ENCODE measurements at regions not wholly inside any gene's neighbourhood (a gene's known extent, or its start where the extent isn't known, plus 50 kb on each side); places are given as distances from the start of the nearest gene placed in this dataset.
"Not testable (repeated sequence)": the region's sequence is repeated elsewhere in the genome, so short reads cannot be mapped to it uniquely, and the experiment has no call there.

DNA sequence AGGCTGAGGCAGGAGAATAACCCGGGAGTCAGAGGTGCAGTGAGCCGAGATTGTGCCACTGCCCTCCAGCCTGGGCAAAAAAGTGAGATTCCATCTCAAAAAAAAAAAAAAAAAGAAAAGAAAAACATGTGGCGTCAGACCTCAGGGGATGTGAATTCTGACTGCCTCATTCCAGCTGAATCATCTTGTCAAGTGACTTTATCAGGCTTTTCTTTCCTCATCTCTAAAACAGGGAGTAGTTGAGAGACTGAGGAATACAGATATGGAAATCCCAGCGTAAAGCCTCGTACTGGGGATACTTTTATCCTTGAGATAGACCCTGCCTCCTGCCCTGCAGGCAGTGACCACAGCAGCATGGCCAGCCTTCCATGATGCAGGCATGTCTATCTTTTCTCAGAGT, 76.4 kb downstream of the PPIAL4A start:
- not testable (repeated sequence) for H3K4me3 Mint-ChIP-seq; DNase-seq; H3K9me3 Mint-ChIP-seq; H3K36me3 Mint-ChIP-seq (ENCODE audit: insufficient read depth in 2 of 2); H3K4me1 Mint-ChIP-seq (ENCODE audit: low read depth); ATAC-seq (replicated peaks in 1 of 2); H3K27me3 Mint-ChIP-seq (ENCODE audit: low read depth); H3K27ac Mint-ChIP-seq

DNA sequence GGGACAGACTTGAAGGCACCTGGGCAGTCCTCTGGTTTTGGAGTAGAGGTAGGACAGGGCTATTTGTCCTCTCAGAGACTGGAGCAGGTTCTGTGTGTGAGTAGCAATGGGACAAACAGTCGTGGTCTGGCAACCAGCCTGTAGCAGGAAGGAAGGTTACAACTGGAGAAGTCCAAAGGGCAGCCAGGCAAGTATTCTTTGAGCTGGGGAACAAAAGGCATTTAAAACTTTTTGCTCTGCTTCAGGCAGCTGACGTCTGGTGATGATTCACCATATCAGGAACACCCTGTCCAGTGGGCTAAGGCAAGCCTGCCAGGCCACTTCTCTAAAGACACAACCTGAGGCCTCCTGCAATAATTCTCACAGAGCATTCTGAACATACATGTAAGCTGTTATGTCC, 83.3 kb downstream of the PPIAL4A start:
- H3K9me3 Mint-ChIP-seq; ATAC-seq (replicated peaks in 1 of 2); DNase-seq; H3K27me3 Mint-ChIP-seq (ENCODE audit: low read depth); H3K4me3 Mint-ChIP-seq; H3K36me3 Mint-ChIP-seq (ENCODE audit: insufficient read depth in 2 of 2); H3K27ac Mint-ChIP-seq; H3K4me1 Mint-ChIP-seq (ENCODE audit: low read depth): not testable (repeated sequence)

- not testable (repeated sequence) for H3K4me1 Mint-ChIP-seq (ENCODE audit: low read depth); H3K4me3 Mint-ChIP-seq; DNase-seq; ATAC-seq (replicated peaks in 1 of 2); H3K27me3 Mint-ChIP-seq (ENCODE audit: low read depth); H3K27ac Mint-ChIP-seq; H3K9me3 Mint-ChIP-seq; H3K36me3 Mint-ChIP-seq (ENCODE audit: insufficient read depth in 2 of 2)
Observed at GRCh38 chr1:120973836-120974235, 84.3 kb downstream of the PPIAL4A start.

GRCh38 chr1:120977279-120977678, 87.7 kb downstream of the PPIAL4A start:
- H3K4me3 Mint-ChIP-seq; H3K27me3 Mint-ChIP-seq (ENCODE audit: low read depth): not testable (repeated sequence)

GRCh38 chr1:120981489-120982094, 92.0 kb downstream of the PPIAL4A start:
- H3K27ac Mint-ChIP-seq; H3K36me3 Mint-ChIP-seq (ENCODE audit: insufficient read depth in 2 of 2); H3K4me1 Mint-ChIP-seq (ENCODE audit: low read depth); DNase-seq; H3K27me3 Mint-ChIP-seq (ENCODE audit: low read depth); H3K9me3 Mint-ChIP-seq; H3K4me3 Mint-ChIP-seq; ATAC-seq (replicated peaks in 1 of 2): not testable (repeated sequence)

More at GRCh38 chr1:120977279-120977678, 87.7 kb downstream of the PPIAL4A start:
- not testable (repeated sequence) for ATAC-seq (replicated peaks in 1 of 2); H3K9me3 Mint-ChIP-seq; H3K4me1 Mint-ChIP-seq (ENCODE audit: low read depth); H3K36me3 Mint-ChIP-seq (ENCODE audit: insufficient read depth in 2 of 2); H3K27ac Mint-ChIP-seq; DNase-seq

- H3K9me3 Mint-ChIP-seq = not testable (repeated sequence)
Observed at GRCh38 chr1:120994614-120995013, 105.0 kb downstream of the PPIAL4A start.

GRCh38 chr1:120995025-120995424, 105.5 kb downstream of the PPIAL4A start:
- not testable (repeated sequence) for H3K36me3 Mint-ChIP-seq (ENCODE audit: insufficient read depth in 2 of 2); H3K27ac Mint-ChIP-seq; H3K4me1 Mint-ChIP-seq (ENCODE audit: low read depth); H3K4me3 Mint-ChIP-seq; H3K9me3 Mint-ChIP-seq; DNase-seq; H3K27me3 Mint-ChIP-seq (ENCODE audit: low read depth)
- peak; percentile 98 for ATAC-seq (replicated peaks in 1 of 2)

More at GRCh38 chr1:120994614-120995013, 105.0 kb downstream of the PPIAL4A start:
- H3K27ac Mint-ChIP-seq; H3K27me3 Mint-ChIP-seq (ENCODE audit: low read depth); H3K4me3 Mint-ChIP-seq; H3K36me3 Mint-ChIP-seq (ENCODE audit: insufficient read depth in 2 of 2); DNase-seq; H3K4me1 Mint-ChIP-seq (ENCODE audit: low read depth): not testable (repeated sequence)
- peak; percentile 29 to 35 for ATAC-seq (replicated peaks in 1 of 2)

GRCh38 chr1:121001090-121001726, 111.6 kb downstream of the PPIAL4A start:
- not testable (repeated sequence) for DNase-seq; H3K9me3 Mint-ChIP-seq; H3K4me1 Mint-ChIP-seq (ENCODE audit: low read depth); H3K27me3 Mint-ChIP-seq (ENCODE audit: low read depth); H3K4me3 Mint-ChIP-seq; H3K27ac Mint-ChIP-seq; H3K36me3 Mint-ChIP-seq (ENCODE audit: insufficient read depth in 2 of 2)
- peak; percentile 92 to 95 for ATAC-seq (replicated peaks in 1 of 2)

- not testable (repeated sequence) for H3K4me3 Mint-ChIP-seq; H3K9me3 Mint-ChIP-seq; ATAC-seq (replicated peaks in 1 of 2); DNase-seq; H3K4me1 Mint-ChIP-seq (ENCODE audit: low read depth); H3K36me3 Mint-ChIP-seq (ENCODE audit: insufficient read depth in 2 of 2); H3K27ac Mint-ChIP-seq; H3K27me3 Mint-ChIP-seq (ENCODE audit: low read depth)
Observed at GRCh38 chr1:121003230-121003629, 113.7 kb downstream of the PPIAL4A start.

- H3K27me3 Mint-ChIP-seq (ENCODE audit: low read depth); H3K9me3 Mint-ChIP-seq; H3K27ac Mint-ChIP-seq; H3K4me3 Mint-ChIP-seq; DNase-seq; H3K36me3 Mint-ChIP-seq (ENCODE audit: insufficient read depth in 2 of 2); ATAC-seq (replicated peaks in 1 of 2): not testable (repeated sequence)
- H3K4me1 Mint-ChIP-seq (ENCODE audit: low read depth) = peaks cover 20% of the 10 kb centered on the region
Observed at GRCh38 chr1:121006826-121007225, 117.3 kb downstream of the PPIAL4A start.

GRCh38 chr1:121007755-121008154, 118.2 kb downstream of the PPIAL4A start:
- H3K27me3 Mint-ChIP-seq (ENCODE audit: low read depth); H3K27ac Mint-ChIP-seq; H3K36me3 Mint-ChIP-seq (ENCODE audit: insufficient read depth in 2 of 2); DNase-seq; ATAC-seq (replicated peaks in 1 of 2); H3K9me3 Mint-ChIP-seq: not testable (repeated sequence)
- Mint-ChIP-seq H3K4me1 (ENCODE audit: low read depth) (peaks cover 20% of the 10 kb centered on the region), H3K4me3 (peak overlapping the region; percentile 72 to 84)

GRCh38 chr1:121008512-121009215, 119.1 kb downstream of the PPIAL4A start:
- H3K4me1 Mint-ChIP-seq (ENCODE audit: low read depth) = peaks cover 20% of the 10 kb centered on the region
- H3K36me3 Mint-ChIP-seq (ENCODE audit: insufficient read depth in 2 of 2); H3K9me3 Mint-ChIP-seq; H3K27ac Mint-ChIP-seq; H3K27me3 Mint-ChIP-seq (ENCODE audit: low read depth): not testable (repeated sequence)
- peak overlapping the region; percentile 84 for H3K4me3 Mint-ChIP-seq
- ATAC-seq (replicated peaks in 1 of 2) (peak in 1 of 2 donors; percentile 44), DNase-seq (peak in 1 of 2 donors; percentile 33)

DNA sequence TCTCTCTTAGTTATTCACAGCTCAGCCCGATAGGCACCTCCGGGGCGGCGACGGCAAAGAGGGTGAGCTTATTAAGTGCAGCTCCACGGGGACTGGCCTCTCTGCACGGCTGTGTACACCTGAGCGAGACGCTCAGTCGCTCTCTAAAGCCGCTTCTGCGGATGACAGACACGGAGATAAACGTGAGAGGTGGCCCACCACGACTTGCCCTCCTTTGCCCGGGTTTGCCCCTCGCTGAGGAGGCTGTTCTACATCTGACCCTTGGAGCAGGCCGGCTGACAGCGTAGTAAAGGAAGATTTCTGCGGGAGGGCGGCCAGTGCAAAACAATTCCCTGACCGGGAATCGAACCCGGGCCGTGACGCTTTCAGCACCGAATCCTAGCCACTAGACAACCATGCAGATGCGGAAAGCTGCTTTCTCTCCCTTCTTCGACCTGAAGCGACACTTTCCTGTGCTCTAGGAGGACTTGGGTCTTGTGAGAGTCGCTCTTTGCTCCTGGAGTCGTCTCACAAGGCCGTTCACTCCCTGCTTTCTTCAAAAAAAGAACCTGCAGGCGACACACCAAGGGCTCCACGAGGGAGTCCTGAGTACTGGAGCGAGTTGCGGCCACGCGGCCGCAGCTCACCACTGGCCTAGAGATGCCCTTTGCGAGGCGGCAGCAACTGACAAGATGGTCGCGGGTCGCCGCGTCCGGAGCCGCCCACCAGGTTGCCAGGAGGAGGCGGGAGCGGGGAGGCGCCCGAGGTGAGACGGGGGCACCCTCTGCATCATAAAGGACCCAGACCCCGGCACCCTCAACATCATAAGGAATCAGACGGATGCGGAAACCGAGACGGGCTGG, 119.9 kb downstream of the PPIAL4A start:
- not testable (repeated sequence) for H3K27me3 Mint-ChIP-seq (ENCODE audit: low read depth); H3K27ac Mint-ChIP-seq; H3K36me3 Mint-ChIP-seq (ENCODE audit: insufficient read depth in 2 of 2); H3K9me3 Mint-ChIP-seq
- Mint-ChIP-seq H3K4me3 (peak overlapping the region; percentile 84), H3K4me1 (ENCODE audit: low read depth) (peaks cover 20% of the 10 kb centered on the region)
- DNase-seq = peak; percentile 48 to 49
- peak; percentile 73 to 78 for ATAC-seq (replicated peaks in 1 of 2)
